NCI-H774 (cell line): ENCODE measurements at regions not wholly inside any gene's neighbourhood (a gene's known extent, or its start where the extent isn't known, plus 50 kb on each side); places are given as distances from the start of the nearest gene placed in this dataset.
"Not testable (repeated sequence)": the region's sequence is repeated elsewhere in the genome, so short reads cannot be mapped to it uniquely, and the experiment has no call there.

Experiments
- DNase-seq: peaks from one replicate; lab custom pipeline; 2025; lab: John Stamatoyannopoulos, UW

DNA sequence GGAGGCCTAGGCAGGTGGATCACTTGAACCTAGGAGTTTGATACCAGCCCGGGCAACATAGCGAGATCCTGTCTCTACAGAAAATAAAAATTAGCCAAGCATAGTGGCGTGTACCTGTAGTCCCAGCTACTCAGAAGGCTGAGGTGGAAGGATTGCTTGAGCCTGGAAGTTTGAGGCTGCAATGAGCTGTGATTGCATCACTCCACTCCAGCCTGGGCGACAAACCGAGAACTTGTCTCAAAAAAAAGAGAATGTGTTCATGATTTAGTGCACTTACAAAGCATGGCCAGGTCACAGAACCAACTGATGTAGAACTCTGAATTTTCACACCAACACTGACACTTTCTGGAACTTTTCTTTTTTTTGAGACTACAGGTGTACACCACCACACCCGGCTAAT lies 182.7 kb downstream of the ZFP64 start:
- DNase-seq: no peak

DNA sequence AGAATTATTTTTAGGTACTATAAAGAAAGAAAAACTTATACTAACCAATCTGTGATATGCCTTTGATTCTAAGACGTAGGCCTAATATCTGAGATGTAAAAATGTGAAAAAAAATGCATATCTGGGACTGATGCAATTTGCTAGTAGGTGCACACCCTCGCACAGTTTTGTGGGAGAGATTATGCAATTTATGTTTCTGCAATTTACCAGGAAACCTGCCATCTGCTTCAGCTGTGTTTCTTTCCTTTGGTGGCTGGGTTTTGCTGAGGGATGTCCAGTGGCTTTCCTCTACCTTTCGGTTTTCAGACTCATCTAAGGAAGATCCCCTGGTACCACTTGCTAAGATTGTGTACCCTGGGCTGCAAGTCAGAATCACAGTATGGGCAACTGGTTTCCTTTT lies 186.9 kb downstream of the ZFP64 start:
- no peak for DNase-seq

DNA sequence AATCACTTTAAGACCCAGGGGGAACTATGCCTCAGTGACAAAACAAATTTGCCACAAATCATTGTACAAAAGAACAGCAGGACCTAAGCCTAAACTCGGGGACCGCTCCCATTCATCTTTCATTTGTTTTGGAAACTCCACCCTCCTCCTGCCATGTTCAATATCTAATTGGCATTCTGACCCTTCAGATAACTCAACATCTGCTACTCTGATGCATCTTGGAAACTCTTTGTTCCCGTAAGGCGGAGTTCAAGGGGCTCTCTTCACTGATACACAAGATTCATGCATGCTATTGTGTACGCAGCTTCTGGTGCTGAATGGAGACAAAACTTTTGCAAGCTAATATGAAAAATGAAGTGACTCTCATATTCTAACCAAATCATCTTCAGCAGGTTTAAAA lies 187.6 kb downstream of the ZFP64 start:
- no peak for DNase-seq

DNA sequence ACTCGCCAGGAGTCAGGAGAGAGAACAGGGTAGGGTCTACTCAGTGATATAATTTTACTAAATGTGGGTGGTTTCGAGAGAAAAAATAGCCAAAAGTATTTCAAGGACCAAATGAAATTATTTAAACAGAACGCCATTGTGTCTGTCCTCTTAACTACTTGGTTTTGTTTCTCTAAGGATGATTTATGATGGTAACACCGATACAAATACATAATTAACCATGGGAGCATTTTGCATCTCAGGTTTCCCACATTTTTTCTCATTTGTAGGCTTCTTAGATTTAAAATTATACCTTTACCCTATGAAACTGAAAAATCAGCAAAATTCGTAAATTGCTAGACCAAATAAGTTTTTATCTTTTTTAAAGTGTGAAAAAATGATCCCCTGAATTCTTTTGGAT lies 188.2 kb downstream of the ZFP64 start:
- DNase-seq: no peak

DNA sequence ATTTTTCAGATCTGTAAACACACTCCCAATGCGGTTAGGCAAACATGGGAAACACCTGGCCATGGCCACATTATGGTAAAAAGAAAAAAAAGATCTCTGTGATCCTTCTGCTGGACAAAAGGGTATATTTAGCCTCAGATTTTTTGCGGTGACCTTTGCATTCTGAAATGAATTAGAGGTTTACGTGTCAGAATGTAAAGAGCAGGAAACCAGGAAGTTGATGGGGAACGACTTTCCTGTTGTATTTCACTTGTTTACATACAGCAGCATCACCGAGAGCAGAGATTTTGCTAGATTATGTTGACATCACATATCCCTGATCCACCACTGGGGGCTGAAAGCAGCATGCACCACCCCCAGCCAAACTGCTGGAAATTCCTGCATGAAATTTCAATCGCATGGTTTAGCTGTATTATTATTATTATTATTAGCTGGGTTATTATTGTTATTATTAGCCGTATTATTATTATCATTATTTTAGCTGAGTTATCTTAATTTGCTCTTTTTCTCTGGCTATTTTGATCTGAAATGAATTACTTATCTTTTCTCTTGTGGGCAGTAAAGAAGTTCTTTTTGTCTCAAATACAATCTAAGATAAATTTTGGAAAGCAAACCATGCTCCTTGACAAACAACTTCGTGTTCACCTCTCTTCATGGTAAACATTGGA lies 189.4 kb downstream of the ZFP64 start:
- peak; percentile 3 for DNase-seq

DNA sequence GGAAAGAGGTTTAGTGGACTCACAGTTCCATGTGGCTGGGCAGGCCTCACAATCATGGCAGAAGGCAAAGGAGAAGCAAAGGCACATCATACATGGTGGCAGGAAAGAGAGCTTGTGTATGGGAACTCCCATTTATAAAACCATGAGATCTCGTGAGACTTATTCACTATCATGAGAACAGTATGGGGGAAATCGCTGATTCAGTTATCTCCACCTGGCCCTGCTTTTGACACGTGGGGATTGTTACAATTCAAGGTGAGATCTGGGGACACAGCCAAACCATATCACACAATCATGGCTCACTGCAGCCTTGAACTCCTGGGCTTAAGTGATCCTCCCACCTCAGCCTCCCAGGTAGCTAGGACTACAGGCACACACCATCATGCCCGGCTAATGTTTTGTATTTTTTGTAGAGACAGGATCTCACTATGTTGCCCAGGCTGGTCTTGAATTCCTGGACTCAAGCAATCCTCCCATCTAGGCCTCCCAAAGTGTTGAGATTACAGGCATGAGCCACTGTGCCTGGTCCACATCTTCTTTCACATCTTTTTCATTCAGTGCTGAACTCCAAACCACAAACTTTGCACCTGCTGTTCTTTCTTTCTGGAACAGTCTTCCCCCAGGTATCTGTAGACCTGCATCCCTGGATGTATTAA lies 194.2 kb downstream of the ZFP64 start:
- DNase-seq: not testable (repeated sequence)

DNA sequence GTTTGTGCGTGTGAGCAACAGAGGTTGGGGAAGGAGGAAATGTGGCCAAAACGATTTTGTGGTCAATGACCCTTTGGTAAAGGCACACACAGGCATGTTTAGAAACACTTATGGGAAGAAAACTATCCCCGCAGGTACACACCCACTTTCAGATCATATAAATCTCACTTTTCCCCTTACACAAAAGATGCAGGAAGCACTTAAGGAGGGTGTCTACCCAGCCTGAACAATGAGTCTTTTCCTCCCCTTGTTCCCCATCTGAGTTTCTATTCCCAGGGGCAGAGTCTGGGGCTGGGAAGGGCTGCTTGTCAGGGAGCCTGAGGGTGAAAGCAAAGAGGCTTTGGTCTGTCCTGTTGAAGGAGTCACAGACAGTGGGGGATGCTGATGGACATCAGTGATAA lies 193.2 kb upstream of the SALL4 start:
- no peak for DNase-seq

DNA sequence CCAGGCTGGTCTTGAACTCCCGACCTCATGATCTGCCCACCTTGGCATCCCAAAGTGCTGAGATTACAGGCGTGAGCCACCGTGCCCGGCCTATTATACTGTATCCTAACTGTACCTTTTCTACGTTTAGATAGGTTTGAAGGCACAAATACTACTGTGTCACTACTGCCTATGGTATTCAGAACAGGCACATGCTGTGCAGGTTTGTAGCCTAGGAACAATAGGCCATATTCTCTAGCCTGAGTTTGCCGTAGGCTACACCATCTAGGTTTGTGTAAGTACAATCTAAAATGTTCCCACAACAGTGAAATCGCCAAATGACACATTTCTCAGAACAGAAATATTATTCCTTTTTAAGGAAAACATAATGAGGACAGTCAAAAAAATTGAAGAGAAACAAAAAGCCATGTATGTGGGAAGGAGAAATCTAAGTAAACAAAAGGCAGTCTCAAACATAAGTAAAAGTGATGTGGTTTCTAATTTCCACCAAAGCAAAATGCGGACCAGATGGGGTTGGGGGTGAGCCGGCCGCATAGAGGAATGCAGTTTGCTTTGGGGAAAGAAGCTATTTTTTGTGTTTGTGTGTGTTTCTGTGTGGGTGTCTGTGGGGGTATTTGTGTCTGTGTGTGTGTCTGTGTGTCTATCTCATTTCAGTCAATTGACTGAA lies 192.6 kb upstream of the SALL4 start:
- DNase-seq: no peak

DNA sequence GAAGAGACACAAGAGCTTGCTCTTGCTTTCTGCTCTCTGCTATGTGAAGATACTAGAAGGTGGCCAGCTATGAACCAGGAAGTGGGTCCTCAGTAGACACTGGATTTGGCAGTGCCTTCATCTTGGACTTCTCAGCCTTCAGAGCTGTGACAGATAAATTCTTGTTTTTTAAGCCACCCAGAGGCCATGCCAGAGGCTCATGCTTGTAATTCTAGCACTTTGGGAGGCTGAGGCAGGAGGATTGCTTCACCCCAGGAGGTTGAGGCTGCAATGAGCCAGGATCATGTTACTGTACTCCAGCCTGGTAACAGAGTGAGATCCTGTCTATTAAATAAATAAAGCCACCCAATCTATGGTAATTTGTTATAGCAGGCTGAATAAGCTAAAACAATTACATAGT lies 185.5 kb upstream of the SALL4 start:
- DNase-seq: no peak

DNA sequence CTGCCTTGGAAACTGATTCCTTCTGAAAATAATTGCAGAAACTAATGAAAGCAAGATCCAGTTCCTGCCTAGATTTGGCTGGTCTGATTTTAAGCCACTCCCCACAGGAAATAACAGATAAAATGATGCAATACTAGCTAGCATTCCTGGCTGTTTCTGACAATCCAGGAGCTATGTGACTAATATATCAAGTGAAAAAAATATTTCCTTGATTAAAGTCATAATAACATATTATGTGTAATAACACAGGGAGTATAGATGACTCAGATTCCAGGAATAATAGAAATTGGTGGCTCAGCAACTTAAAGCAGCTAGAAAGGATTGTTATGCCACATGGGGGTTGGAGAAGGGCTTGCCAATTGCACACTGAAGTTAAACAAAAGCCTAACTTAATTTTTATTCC lies 182.7 kb upstream of the SALL4 start:
- no peak for DNase-seq

DNA sequence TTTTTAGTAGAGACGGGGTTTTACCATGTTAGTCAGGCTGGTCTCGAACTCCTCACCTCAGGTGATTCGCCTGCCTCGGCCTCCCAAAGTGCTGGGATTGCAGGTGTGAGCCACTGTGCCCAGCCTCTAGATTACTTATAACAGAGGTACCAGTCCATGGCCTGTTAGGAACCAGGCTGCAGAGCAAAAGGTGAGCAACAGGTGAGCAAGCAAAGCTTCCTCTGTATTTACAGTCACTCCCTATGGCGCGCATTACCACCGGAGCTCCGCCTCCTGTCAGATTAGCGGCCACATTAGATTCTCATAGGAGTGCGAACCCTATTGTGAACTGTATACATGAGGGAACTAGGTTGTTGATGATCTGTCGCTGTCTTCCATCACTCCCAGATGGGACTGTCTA lies 178.0 kb upstream of the SALL4 start:
- no peak for DNase-seq

DNA sequence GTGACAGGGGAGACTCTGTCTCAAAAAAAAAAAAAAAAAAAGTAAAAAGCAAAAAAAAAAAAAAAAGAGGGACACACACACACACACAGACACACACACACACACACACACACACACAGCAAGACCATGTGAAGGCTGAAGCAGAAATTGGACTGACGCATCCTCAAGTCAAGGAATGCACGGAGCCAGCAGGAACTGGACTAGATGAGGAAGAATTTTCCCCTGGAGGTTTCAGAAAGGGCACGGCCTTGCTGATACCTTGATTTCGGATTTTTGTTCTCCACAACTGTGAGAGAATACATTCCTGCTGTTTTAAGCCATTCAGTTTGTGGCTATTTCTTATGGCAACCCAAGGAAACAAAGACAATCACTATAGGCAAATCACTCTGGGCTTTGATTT lies 176.9 kb upstream of the SALL4 start:
- no peak for DNase-seq

DNA sequence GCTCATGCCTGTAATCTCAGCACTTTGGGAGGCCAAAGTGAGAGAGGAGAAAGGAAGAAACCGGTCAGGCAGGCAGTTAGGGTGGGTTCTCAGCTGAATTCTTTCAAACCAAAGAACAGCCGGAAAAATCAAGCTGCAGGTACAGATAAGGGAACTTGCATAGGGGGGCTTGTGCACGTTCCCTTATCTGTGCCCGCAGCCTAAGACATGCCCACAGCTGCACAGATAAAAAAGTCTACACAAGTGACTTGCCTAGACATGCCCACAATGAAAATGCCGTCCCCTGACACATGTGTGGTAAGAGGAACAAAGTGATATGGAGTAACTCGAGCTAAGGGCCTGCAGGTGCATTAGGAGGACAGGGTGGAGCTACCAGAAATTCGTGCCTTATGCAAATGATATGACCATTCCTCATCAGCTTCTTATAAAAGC lies 175.8 kb upstream of the SALL4 start:
- no peak for DNase-seq

DNA sequence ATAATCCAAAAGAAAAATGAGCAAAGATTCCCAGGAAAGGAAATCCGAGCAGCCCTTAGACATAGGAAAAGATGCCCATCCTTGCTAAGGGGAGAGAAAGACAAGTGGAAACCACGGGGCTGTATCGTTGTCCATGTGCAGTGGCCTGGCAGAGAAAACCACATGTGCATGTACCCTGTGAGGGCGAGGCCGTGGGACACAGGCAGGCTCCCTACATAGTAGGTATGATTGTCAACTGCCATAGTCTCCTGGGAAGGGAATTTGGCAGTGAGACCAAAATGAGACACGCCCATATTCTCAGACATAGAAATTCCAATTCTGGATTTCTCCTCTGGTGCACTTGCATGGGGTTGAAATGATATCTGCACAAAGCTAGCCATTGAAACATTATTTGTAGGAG lies 169.7 kb upstream of the SALL4 start:
- DNase-seq: no peak

DNA sequence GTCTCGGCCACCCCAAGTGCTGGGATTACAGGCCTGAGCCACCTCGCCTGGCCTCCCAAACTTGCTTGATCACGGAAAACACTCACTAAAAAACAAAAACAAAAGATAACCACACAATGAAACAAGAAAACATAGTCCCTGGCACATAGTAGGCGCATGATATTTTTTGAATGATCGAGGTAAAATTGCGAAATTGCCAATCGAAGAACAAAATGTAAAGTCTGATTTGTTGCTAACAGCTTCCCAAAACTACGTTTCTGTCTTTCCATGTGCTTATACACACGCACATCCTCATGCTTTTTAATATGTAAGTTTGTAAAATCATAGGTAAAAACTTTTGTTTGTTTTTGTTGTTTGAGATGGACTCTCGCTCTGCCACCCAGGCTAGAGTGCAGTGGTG lies 168.5 kb upstream of the SALL4 start:
- no peak for DNase-seq

DNA sequence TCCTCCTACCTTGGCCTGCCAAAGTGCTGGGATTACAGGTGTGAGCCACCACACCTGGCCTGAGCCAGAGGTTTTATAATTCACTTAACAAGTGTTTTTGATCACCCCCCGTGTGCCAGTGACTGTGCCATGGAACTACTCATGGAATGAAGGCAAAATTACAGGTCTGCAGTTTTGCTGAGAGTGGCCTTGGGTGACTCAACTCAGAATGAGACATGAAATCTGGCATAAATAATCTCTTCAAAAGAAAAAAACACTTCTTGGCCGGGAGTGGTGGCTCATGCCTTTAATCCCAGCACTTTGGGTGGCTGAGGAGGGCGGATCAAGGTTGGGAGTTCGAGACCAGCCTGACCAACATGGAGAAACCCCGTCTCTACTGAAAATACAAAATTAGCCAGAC lies 166.9 kb upstream of the SALL4 start:
- no peak for DNase-seq

DNA sequence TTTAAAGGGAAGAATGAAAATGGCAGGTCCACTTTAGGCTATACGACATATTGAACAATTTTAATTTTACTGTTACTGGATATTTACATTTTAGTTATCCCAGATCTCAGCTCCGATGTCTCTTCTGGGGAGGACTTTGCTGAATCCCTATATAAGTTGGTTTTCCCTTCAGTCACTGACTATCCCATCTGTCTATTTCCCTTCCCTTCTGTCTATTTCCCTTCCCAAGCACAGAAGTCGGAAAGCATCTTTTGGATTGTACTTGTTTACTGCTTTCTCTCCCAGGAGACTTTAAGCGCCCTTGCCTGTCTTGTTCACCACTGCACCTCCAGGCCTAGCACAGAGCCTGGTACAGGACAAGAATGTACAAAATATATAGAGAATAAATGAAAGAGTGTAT lies 165.8 kb upstream of the SALL4 start:
- DNase-seq: no peak

DNA sequence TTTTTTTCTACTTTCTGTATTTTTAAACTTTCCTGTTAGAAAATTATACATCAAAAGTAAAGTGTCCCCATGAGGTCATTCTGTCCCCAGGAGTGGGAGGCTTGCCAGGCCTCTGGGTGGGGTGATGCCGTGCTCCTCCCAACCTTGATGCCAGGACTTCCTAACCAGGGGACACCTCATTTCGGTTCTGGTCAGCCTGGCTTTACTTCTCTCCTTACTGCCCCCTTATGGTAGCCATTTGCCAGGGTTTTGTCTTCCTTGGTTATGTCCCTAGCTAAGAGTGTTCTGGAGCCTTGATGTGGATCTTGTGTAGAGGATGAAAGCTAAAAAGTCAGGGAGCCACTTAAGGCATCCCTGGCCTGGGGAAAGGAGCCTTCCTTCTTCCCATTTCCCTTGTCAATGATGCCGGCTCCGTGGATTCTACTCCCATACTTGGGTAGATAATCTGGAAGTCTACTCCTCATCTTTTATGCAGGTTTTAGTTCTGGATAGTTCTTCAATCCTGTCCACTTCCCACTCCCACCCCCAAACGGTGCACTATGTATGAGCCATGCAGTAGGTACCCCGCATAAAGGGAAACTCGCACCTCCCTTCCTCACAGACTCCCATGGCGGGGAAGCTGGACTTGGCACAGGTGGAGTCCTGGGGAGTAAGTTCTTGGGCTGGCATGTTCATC lies 164.1 kb upstream of the SALL4 start:
- peak; percentile 3 for DNase-seq

DNA sequence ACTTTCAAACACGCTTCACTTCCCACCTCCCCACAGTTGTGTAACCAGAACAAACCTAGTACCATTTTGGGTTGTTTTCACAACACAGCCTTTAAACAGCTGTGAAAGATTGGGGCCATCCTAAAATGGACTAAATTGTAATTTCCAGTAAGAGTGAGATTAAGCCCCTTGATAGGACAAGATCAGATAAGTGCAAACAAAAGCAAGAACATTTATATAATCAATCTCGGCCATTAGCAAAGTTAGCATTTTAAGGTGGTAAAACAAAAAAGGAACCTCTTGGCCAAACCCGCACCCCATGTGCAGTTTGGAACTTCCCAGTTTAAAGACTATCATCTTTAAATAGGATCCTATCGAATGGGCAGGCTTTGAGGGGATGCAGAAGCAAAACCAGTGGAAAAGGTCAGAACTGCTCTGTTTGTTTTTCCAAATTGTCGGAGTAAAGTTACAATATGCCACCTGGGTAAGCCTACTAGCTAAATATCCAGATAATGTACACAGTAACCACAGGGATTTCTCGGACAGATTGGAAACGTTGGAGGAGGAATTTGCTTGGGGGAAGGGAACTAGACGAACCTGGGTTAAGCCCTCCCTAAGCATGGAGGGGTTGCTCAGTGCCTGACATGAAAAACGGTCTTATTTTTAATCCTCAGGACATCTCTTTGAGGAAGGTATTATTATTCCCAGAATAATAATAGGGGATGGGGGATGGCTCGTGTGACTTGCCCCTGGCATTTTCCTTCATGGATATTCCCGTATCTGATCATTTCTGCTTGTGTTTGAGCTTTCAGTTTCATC lies 159.8 kb upstream of the SALL4 start:
- DNase-seq: no peak

DNA sequence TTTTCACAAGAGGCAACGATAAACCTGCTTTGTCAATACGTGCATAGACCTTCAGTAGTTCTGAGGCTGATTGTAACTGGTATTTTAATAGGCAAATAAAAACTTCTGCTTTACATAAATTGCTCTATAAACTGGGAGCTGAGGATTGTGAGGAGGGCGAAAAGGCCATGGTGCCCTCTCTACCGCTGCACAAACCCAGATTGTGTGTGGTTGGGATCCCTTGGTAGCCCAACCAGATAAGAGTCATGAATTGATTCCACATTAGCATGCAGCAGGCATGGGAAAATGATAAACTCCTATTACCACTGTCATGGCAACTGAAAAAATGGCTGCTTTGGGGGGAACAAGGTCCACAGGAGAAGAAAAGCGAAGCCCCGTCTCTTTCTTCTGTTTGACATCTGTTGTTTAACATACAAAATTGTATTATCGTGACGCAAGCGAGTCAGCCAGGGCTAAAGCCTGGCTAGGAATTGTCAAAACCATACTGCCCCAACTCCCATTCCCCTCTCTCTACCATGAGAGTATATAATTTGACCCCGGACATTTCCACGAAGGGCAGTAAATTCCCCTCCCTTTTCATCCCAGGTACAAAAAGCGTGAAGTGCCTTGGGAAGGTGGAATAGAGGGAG lies 157.8 kb upstream of the SALL4 start:
- DNase-seq: no peak

DNA sequence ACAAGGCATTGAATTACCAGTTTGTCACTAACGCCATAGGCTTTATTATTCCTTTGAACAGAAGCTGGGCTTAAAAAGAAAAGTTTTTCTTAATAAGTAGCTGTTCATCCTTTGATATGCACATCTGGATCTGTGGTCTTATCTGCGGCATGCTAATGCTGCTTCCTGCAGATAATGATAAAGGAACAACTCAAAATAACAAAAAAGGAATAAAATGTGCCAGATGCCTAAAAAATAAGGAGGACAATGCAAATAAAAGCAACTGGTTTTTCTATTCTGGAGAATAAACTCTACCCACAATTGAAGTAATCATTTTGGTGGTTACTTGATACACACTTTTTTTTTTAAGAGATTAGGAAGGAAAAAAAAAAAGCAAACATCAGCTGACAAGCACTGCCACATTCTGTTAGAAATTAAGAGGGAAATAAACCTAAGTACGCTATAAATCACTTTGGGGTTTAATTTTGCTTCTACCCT lies 156.8 kb upstream of the SALL4 start:
- DNase-seq: no peak
